Activated CD8-positive, alpha-beta memory T cell treated with anti-CD3 and anti-CD28 coated beads, Interleukin-2, amount 10 ng/mL, durations not matched to agents 7 days and 5 days (primary cell): ENCODE measurements at regions not wholly inside any gene's neighbourhood (a gene's known extent, or its start where the extent isn't known, plus 50 kb on each side); places are given as distances from the start of the nearest gene placed in this dataset.
A peak's percentile ranks its signal among the peaks of the same experiment; 100 is the strongest.

Experiments used
- ATAC-seq: fragments of 150-1000 bp; cut with Tn5 transposase; one replicate; pipeline ENCODE4 v1.10.0; 2021; ENCODE audit warnings: moderate library complexity
- CTCF ChIA-PET: fragments of 350-600 bp; sonication (Branson Sonifier 250); formaldehyde crosslinking; loops from one replicate; lab custom pipeline; 2021; ENCODE audit warnings: antibody characterized with exemption; lab: Charles Lee
- DNase-seq: peaks from one replicate; pipeline ENCODE4 v3.0.0-alpha.2; 2020
- H3K27ac Mint-ChIP-seq: one replicate; pipeline ENCODE4 v1.8.0; 2021; ENCODE audit warnings: mild to moderate bottlenecking, mixed read lengths
- H3K27me3 Mint-ChIP-seq: one replicate; pipeline ENCODE4 v1.8.0; 2021; ENCODE audit warnings: mixed read lengths
- H3K36me3 Mint-ChIP-seq: one replicate; pipeline ENCODE4 v1.8.0; 2021; ENCODE audit warnings: mild to moderate bottlenecking, mixed read lengths
- H3K4me1 Mint-ChIP-seq: one replicate; pipeline ENCODE4 v1.8.0; 2021; ENCODE audit warnings: mixed read lengths
- H3K4me3 Mint-ChIP-seq: one replicate; pipeline ENCODE4 v1.8.0; 2021; ENCODE audit warnings: mild to moderate bottlenecking, moderate library complexity, mixed read lengths
- H3K9me3 Mint-ChIP-seq: one replicate; pipeline ENCODE4 v1.8.0; 2022; ENCODE audit warnings: low read depth, mixed read lengths

- H3K4me3 Mint-ChIP-seq: peak overlapping the region; percentile 38
- DNase-seq (peak; percentile 77), ATAC-seq (peak; percentile 98)
- H3K27me3 Mint-ChIP-seq: peaks cover 78% of the 10 kb centered on the region
- H3K9me3 Mint-ChIP-seq: no peaks in the 10 kb centered on the region
- H3K4me1 Mint-ChIP-seq: peaks cover 3% of the 10 kb centered on the region
- no peak overlapping the region for H3K27ac Mint-ChIP-seq
- no peaks in the 10 kb centered on the region for H3K36me3 Mint-ChIP-seq
- CTCF ChIA-PET: interaction anchor here (0.6 to 1.9 kb wide), 18 partner anchors 10 to 1259 kb away, joined by 3 to 8 read pairs (median 4); no protein-coding TSS in a partner anchor
These were observed 157.2 kb upstream of the PITX1 start for GRCh38 chr5:135191084-135191826.

GRCh38 chr5:135190416-135191083 is 156.5 kb upstream of the PITX1 start:
- H3K4me3 Mint-ChIP-seq: no peak overlapping the region

GRCh38 chr5:135189024-135189423 is 155.0 kb upstream of the PITX1 start:
- ATAC-seq (no peak), DNase-seq (peak; percentile 30)
- no peaks in the 10 kb centered on the region for H3K9me3 Mint-ChIP-seq
- no peak overlapping the region for H3K27ac Mint-ChIP-seq
- peaks cover 66% of the 10 kb centered on the region for H3K27me3 Mint-ChIP-seq
- H3K4me1 Mint-ChIP-seq: peaks cover 3% of the 10 kb centered on the region
- CTCF ChIA-PET: no interaction called here
- no peak overlapping the region for H3K4me3 Mint-ChIP-seq
- H3K36me3 Mint-ChIP-seq: no peaks in the 10 kb centered on the region

More at GRCh38 chr5:135190416-135191083, 156.5 kb upstream of the PITX1 start:
- peak; percentile 16 for DNase-seq
- peaks cover 3% of the 10 kb centered on the region for H3K4me1 Mint-ChIP-seq
- no peaks in the 10 kb centered on the region for H3K36me3 Mint-ChIP-seq
- H3K27me3 Mint-ChIP-seq: peaks cover 79% of the 10 kb centered on the region
- CTCF ChIA-PET: interaction anchor here (0.6 to 1.9 kb wide), 16 partner anchors 12 to 274 kb away, joined by 3 to 8 read pairs (median 4); no protein-coding TSS in a partner anchor
- no peak overlapping the region for H3K27ac Mint-ChIP-seq
- no peaks in the 10 kb centered on the region for H3K9me3 Mint-ChIP-seq
- ATAC-seq: no peak

GRCh38 chr5:135188233-135188914 is 154.3 kb upstream of the PITX1 start:
- no peak overlapping the region for H3K27ac Mint-ChIP-seq
- peaks cover 61% of the 10 kb centered on the region for H3K27me3 Mint-ChIP-seq
- DNase-seq (no peak), ATAC-seq (no peak)
- H3K4me3 Mint-ChIP-seq: no peak overlapping the region
- H3K4me1 Mint-ChIP-seq: peaks cover 3% of the 10 kb centered on the region
- H3K9me3 Mint-ChIP-seq: no peaks in the 10 kb centered on the region
- H3K36me3 Mint-ChIP-seq: no peaks in the 10 kb centered on the region
- CTCF ChIA-PET: no interaction called here

GRCh38 chr5:135186662-135187522 is 152.9 kb upstream of the PITX1 start:
- Mint-ChIP-seq H3K4me3 (no peak overlapping the region), H3K4me1 (peaks cover 3% of the 10 kb centered on the region), H3K27ac (no peak overlapping the region), H3K36me3 (no peaks in the 10 kb centered on the region), H3K9me3 (no peaks in the 10 kb centered on the region), H3K27me3 (peaks cover 50% of the 10 kb centered on the region)
- CTCF ChIA-PET: no interaction called here
- ATAC-seq (no peak), DNase-seq (peak; percentile 11)

GRCh38 chr5:135185481-135186065 is 151.5 kb upstream of the PITX1 start:
- H3K27ac Mint-ChIP-seq: no peak overlapping the region
- CTCF ChIA-PET: no interaction called here

GRCh38 chr5:135184646-135185045 is 150.6 kb upstream of the PITX1 start:
- H3K36me3 Mint-ChIP-seq: no peaks in the 10 kb centered on the region
- ATAC-seq (no peak), DNase-seq (no peak)
- CTCF ChIA-PET: no interaction called here
- H3K4me1 Mint-ChIP-seq: no peaks in the 10 kb centered on the region
- no peaks in the 10 kb centered on the region for H3K9me3 Mint-ChIP-seq
- no peak overlapping the region for H3K27ac Mint-ChIP-seq
- H3K4me3 Mint-ChIP-seq: no peak overlapping the region
- peaks cover 31% of the 10 kb centered on the region for H3K27me3 Mint-ChIP-seq

More at GRCh38 chr5:135185481-135186065, 151.5 kb upstream of the PITX1 start:
- Mint-ChIP-seq H3K27me3 (peaks cover 40% of the 10 kb centered on the region), H3K4me3 (no peak overlapping the region), H3K4me1 (peaks cover under 1% of the 10 kb centered on the region), H3K9me3 (no peaks in the 10 kb centered on the region), H3K36me3 (no peaks in the 10 kb centered on the region)
- no peak for ATAC-seq
- peak; percentile 33 for DNase-seq

GRCh38 chr5:135183464-135183863 is 149.4 kb upstream of the PITX1 start:
- Mint-ChIP-seq H3K9me3 (no peaks in the 10 kb centered on the region), H3K4me3 (no peak overlapping the region), H3K27ac (no peak overlapping the region), H3K36me3 (no peaks in the 10 kb centered on the region), H3K4me1 (no peaks in the 10 kb centered on the region), H3K27me3 (peaks cover 19% of the 10 kb centered on the region)
- DNase-seq: no peak
- CTCF ChIA-PET: interaction anchor here (0.7 kb wide), 1 partner anchor 125 kb away, joined by 3 read pairs; no protein-coding TSS in a partner anchor
- ATAC-seq: no peak

- H3K36me3 Mint-ChIP-seq: no peaks in the 10 kb centered on the region
- CTCF ChIA-PET: no interaction called here
- DNase-seq: no peak
- no peak for ATAC-seq
- H3K27me3 Mint-ChIP-seq: peaks cover 14% of the 10 kb centered on the region
- no peaks in the 10 kb centered on the region for H3K4me1 Mint-ChIP-seq
- no peak overlapping the region for H3K27ac Mint-ChIP-seq
- H3K4me3 Mint-ChIP-seq: no peak overlapping the region
- no peaks in the 10 kb centered on the region for H3K9me3 Mint-ChIP-seq
These were observed 148.6 kb upstream of the PITX1 start for GRCh38 chr5:135182675-135183074.

- peaks cover 5% of the 10 kb centered on the region for H3K27me3 Mint-ChIP-seq
- H3K4me1 Mint-ChIP-seq: no peaks in the 10 kb centered on the region
- H3K36me3 Mint-ChIP-seq: no peaks in the 10 kb centered on the region
- CTCF ChIA-PET: interaction anchor here (1.2 kb wide), 1 partner anchor 10 kb away, joined by 6 read pairs; no protein-coding TSS in a partner anchor
- no peak overlapping the region for H3K27ac Mint-ChIP-seq
- DNase-seq (no peak), ATAC-seq (no peak)
- H3K4me3 Mint-ChIP-seq: no peak overlapping the region
- H3K9me3 Mint-ChIP-seq: no peaks in the 10 kb centered on the region
These were observed 147.6 kb upstream of the PITX1 start for GRCh38 chr5:135181653-135182052.

GRCh38 chr5:135179308-135179980 is 145.4 kb upstream of the PITX1 start:
- CTCF ChIA-PET: interaction anchor here (1.0 kb wide), 1 partner anchor 10 kb away, joined by 4 read pairs; no protein-coding TSS in a partner anchor
- no peaks in the 10 kb centered on the region for H3K4me1 Mint-ChIP-seq
- H3K36me3 Mint-ChIP-seq: no peaks in the 10 kb centered on the region
- H3K27ac Mint-ChIP-seq: no peak overlapping the region
- DNase-seq: no peak
- ATAC-seq: no peak
- peaks cover 2% of the 10 kb centered on the region for H3K27me3 Mint-ChIP-seq
- H3K9me3 Mint-ChIP-seq: no peaks in the 10 kb centered on the region
- H3K4me3 Mint-ChIP-seq: no peak overlapping the region
